GM23338 (cell line): ENCODE measurements at regions not wholly inside any gene's neighbourhood (a gene's known extent, or its start where the extent isn't known, plus 50 kb on each side); places are given as distances from the start of the nearest gene placed in this dataset.

ENCODE experiments used
- ATAC-seq: fragments of 200-7000 bp; cut with Tn5 transposase; 3 replicates; pipeline ENCODE4 v1.9.1; 2020
- DNase-seq: peaks from one replicate; pipeline ENCODE4 v3.0.0-alpha.2; 2015; ENCODE audit warnings: low spot score
- H2AFZ ChIP-seq: fragments of 200-600 bp; sonication (generic); 2 replicates; pipeline ENCODE4 v1.8.0; 2016; ENCODE audit warnings: antibody characterized with exemption, mild to moderate bottlenecking, moderate library complexity
- H3F3A ChIP-seq: fragments of 200-600 bp; sonication (generic); replicated peaks from 2 replicates; pipeline ENCODE4 v1.8.0; 2017; ENCODE audit warnings: antibody characterized with exemption, mixed run types, low read depth
- H3K27ac ChIP-seq: fragments of 200-600 bp; sonication (generic); 2 replicates; pipeline ENCODE4 v1.6.1; 2016; ENCODE audit warnings: low read depth
- H3K27me3 ChIP-seq: fragments of 200-600 bp; sonication (generic); 2 replicates; pipeline ENCODE4 v1.8.0; 2016; ENCODE audit warnings: mild to moderate bottlenecking, mixed run types, moderate library complexity; ENCODE audit not compliant: insufficient read depth
- H3K36me3 ChIP-seq: fragments of 200-600 bp; sonication (generic); 2 replicates; pipeline ENCODE4 v1.8.0; 2016; ENCODE audit warnings: mild to moderate bottlenecking; ENCODE audit not compliant: insufficient read depth
- H3K4me1 ChIP-seq: fragments of 200-600 bp; sonication (generic); 2 replicates; pipeline ENCODE4 v1.8.0; 2016; ENCODE audit warnings: mild to moderate bottlenecking, moderate library complexity; ENCODE audit not compliant: insufficient read depth
- H3K4me2 ChIP-seq: fragments of 200-600 bp; sonication (generic); 2 replicates; pipeline ENCODE4 v1.7.1; 2017; ENCODE audit warnings: mixed run types
- H3K4me3 ChIP-seq: fragments of 200-600 bp; sonication (generic); 2 replicates; pipeline ENCODE4 v1.6.1; 2016; ENCODE audit warnings: mixed run types
- H3K79me2 ChIP-seq: fragments of 200-600 bp; sonication (generic); replicated peaks from 2 replicates; pipeline ENCODE4 v1.8.0; 2017; ENCODE audit warnings: mild to moderate bottlenecking; ENCODE audit not compliant: insufficient read depth
- H3K9me2 ChIP-seq: fragments of 200-600 bp; sonication (generic); 2 replicates; pipeline ENCODE4 v1.8.0; 2017; ENCODE audit not compliant: insufficient read depth
- H4K20me1 ChIP-seq: fragments of 200-600 bp; sonication (generic); replicated peaks from 2 replicates; pipeline ENCODE4 v1.8.0; 2017; ENCODE audit warnings: mild to moderate bottlenecking; ENCODE audit not compliant: insufficient read depth
- H3K27ac Mint-ChIP-seq: 2 replicates; pipeline ENCODE4 v1.8.0; 2020; ENCODE audit warnings: inconsistent platforms, mild to moderate bottlenecking, moderate library complexity, mixed read lengths
- H3K27me3 Mint-ChIP-seq: 3 replicates; pipeline ENCODE4 v1.8.0; 2022; ENCODE audit warnings: low read depth, mild to moderate bottlenecking, moderate library complexity, mixed read lengths, inconsistent platforms; ENCODE audit not compliant: insufficient read depth, poor library complexity
- H3K36me3 Mint-ChIP-seq: 3 replicates; pipeline ENCODE4 v1.8.0; 2021; ENCODE audit warnings: low read depth, mild to moderate bottlenecking, inconsistent platforms, moderate library complexity, mixed read lengths
- H3K4me1 Mint-ChIP-seq: 3 replicates; pipeline ENCODE4 v1.8.0; 2020; ENCODE audit warnings: mild to moderate bottlenecking, inconsistent platforms, mixed read lengths
- H3K4me3 Mint-ChIP-seq: 3 replicates; pipeline ENCODE4 v1.8.0; 2021; ENCODE audit warnings: moderate library complexity, mild to moderate bottlenecking, inconsistent platforms, mixed read lengths
- H3K9me3 Mint-ChIP-seq: 3 replicates; pipeline ENCODE4 v1.8.0; 2020; ENCODE audit warnings: moderate library complexity, mild to moderate bottlenecking, inconsistent platforms, mixed read lengths
- CREB1 ChIP-seq: fragments of 250-450 bp; sonication (Bioruptor Pico); IDR thresholded peaks from 2 replicates; pipeline ENCODE4 v1.5.0; 2020; ENCODE audit warnings: low read depth, mild to moderate bottlenecking, moderate library complexity
- EZH2 ChIP-seq: fragments of 200-600 bp; sonication (generic); IDR thresholded peaks from one replicate; pipeline ENCODE4 v1.8.0; 2017; ENCODE audit warnings: antibody characterized with exemption, mild to moderate bottlenecking, low read depth; ENCODE audit not compliant: unreplicated experiment
- EZH2phosphoT487 ChIP-seq: fragments of 200-600 bp; sonication (generic); IDR thresholded peaks from one replicate; pipeline ENCODE4 v1.8.1; 2018; ENCODE audit warnings: antibody characterized with exemption; ENCODE audit not compliant: unreplicated experiment
- NANOG ChIP-seq: IDR thresholded peaks from 2 replicates; pipeline ENCODE4 v1.6.1; 2016; ENCODE audit warnings: antibody characterized with exemption, borderline replicate concordance
- STAT1 ChIP-seq: IDR thresholded peaks from one replicate; pipeline ENCODE4 v1.6.1; 2016; ENCODE audit warnings: antibody characterized with exemption; ENCODE audit not compliant: unreplicated experiment
- ZNF331 ChIP-seq: fragments of 250-450 bp; sonication (Bioruptor Pico); IDR thresholded peaks from 2 replicates; pipeline ENCODE4 v1.5.0; 2020; ENCODE audit warnings: low read depth, mild to moderate bottlenecking, moderate library complexity
- TF ChIP-seq, protein P1 (sequence below): IDR thresholded peaks from one replicate; pipeline ENCODE4 v1.6.1; 2018; ENCODE audit warnings: antibody characterized with exemption; ENCODE audit not compliant: unreplicated experiment
- TF ChIP-seq, protein P2 (sequence below), 2 experiments: fragments of 200-600 bp in 1 of 2; sonication (generic) in 1 of 2; conservative IDR thresholded peaks; 2 replicates each; pipeline versions ENCODE4 v1.5.1 to v1.6.1; 2016 to 2017; ENCODE audit warnings: antibody characterized with exemption in 2 of 2, low read depth in 2 of 2, mild to moderate bottlenecking in 2 of 2, moderate library complexity in 1 of 2
- TF ChIP-seq, protein P3 (sequence below): IDR thresholded peaks from 2 replicates; pipeline ENCODE4 v1.6.1; 2016; ENCODE audit warnings: antibody characterized with exemption

DNA sequence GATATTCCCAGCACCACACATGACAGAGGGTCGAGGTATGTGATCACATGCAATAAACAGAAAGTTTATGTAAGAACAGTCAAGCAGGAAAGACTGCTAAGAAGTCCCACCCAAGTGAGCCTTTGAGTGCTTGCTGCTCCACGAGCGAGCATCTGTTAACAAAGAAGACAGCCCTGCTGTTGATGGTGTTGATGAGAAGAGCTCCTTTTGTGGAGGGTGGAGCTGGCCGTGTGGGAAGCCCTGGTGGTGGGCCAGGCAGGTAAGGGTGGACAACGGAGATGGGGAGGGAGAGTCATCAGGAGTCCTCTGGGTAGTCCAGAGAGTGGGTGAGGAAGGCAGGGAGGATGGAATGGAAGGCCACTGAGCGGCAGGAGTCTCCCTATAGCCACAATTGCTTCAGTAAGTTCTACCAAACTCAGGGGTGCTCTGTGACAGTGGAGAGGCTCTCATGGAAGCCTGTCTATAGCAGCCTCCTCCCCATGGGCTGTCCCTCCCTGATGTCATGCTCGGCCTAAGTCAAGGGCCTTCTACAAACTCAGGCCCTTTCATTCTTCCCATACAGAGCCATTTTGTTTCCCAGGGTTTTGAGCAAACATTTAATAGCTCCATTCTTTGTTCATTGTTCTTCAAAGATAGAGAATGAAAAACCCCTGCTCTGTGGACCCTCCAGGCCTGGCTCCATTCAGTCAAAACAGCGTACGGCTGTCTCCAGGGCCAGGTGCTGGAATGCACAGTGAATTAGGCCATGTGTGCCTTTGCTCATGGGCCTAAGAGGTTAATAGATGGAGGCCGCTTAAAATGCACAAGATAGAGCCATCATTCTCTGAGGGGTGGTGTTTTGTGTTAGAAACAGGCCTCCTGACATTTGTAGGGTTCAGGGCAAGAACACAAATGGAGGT, 494.2 kb upstream of the RAB6C start (continued):
- TF ChIP-seq, protein P1, sequence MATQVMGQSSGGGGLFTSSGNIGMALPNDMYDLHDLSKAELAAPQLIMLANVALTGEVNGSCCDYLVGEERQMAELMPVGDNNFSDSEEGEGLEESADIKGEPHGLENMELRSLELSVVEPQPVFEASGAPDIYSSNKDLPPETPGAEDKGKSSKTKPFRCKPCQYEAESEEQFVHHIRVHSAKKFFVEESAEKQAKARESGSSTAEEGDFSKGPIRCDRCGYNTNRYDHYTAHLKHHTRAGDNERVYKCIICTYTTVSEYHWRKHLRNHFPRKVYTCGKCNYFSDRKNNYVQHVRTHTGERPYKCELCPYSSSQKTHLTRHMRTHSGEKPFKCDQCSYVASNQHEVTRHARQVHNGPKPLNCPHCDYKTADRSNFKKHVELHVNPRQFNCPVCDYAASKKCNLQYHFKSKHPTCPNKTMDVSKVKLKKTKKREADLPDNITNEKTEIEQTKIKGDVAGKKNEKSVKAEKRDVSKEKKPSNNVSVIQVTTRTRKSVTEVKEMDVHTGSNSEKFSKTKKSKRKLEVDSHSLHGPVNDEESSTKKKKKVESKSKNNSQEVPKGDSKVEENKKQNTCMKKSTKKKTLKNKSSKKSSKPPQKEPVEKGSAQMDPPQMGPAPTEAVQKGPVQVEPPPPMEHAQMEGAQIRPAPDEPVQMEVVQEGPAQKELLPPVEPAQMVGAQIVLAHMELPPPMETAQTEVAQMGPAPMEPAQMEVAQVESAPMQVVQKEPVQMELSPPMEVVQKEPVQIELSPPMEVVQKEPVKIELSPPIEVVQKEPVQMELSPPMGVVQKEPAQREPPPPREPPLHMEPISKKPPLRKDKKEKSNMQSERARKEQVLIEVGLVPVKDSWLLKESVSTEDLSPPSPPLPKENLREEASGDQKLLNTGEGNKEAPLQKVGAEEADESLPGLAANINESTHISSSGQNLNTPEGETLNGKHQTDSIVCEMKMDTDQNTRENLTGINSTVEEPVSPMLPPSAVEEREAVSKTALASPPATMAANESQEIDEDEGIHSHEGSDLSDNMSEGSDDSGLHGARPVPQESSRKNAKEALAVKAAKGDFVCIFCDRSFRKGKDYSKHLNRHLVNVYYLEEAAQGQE = no peak
- TF ChIP-seq EZH2 (no peak), EZH2phosphoT487 (no peak)
- TF ChIP-seq, protein P2, sequence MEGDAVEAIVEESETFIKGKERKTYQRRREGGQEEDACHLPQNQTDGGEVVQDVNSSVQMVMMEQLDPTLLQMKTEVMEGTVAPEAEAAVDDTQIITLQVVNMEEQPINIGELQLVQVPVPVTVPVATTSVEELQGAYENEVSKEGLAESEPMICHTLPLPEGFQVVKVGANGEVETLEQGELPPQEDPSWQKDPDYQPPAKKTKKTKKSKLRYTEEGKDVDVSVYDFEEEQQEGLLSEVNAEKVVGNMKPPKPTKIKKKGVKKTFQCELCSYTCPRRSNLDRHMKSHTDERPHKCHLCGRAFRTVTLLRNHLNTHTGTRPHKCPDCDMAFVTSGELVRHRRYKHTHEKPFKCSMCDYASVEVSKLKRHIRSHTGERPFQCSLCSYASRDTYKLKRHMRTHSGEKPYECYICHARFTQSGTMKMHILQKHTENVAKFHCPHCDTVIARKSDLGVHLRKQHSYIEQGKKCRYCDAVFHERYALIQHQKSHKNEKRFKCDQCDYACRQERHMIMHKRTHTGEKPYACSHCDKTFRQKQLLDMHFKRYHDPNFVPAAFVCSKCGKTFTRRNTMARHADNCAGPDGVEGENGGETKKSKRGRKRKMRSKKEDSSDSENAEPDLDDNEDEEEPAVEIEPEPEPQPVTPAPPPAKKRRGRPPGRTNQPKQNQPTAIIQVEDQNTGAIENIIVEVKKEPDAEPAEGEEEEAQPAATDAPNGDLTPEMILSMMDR (conservative IDR thresholded peaks at IDR 0.05; ENCODE audit: low read depth in 2 of 2) = no peak
- TF ChIP-seq, protein P3, sequence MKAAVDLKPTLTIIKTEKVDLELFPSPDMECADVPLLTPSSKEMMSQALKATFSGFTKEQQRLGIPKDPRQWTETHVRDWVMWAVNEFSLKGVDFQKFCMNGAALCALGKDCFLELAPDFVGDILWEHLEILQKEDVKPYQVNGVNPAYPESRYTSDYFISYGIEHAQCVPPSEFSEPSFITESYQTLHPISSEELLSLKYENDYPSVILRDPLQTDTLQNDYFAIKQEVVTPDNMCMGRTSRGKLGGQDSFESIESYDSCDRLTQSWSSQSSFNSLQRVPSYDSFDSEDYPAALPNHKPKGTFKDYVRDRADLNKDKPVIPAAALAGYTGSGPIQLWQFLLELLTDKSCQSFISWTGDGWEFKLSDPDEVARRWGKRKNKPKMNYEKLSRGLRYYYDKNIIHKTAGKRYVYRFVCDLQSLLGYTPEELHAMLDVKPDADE = no peak

DNA sequence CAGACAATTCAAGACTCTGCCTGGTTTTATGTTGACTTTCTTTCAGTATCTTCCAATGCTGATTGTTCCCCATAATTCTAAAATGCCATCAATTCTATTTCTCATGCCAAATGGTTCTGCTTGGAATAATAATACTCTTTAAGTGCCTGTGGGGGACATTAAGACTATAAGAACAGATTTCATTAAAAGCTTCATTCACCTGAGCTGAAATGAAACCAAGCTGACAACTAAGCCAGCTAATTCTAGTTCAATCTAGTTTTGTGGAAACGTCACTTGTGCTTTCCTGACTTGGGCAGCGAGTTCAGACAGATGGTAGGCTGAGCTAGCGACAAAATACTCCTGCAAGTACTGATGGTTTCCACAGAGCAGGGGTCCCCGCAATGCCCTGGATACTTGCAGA, 491.1 kb upstream of the RAB6C start:
- H3K9me3 Mint-ChIP-seq = no peaks in the 10 kb centered on the region
- Histone ChIP-seq H3K27me3 (no peaks in the 10 kb centered on the region), H3K4me3 (no peak overlapping the region), H3K9me2 (no peaks in the 10 kb centered on the region; the same call in none of the 2 replicates), H3K4me1 (no peaks in the 10 kb centered on the region), H3K79me2 (no peaks in the 10 kb centered on the region), H3K4me2 (no peak overlapping the region), H3F3A (no peaks in the 10 kb centered on the region), H3K27ac (no peak overlapping the region), H4K20me1 (no peaks in the 10 kb centered on the region), H3K36me3 (no peaks in the 10 kb centered on the region), H2AFZ (no peak overlapping the region)
- H3K27ac Mint-ChIP-seq = no peak overlapping the region
- peaks cover 3% of the 10 kb centered on the region for H3K27me3 Mint-ChIP-seq
- H3K36me3 Mint-ChIP-seq = no peaks in the 10 kb centered on the region
- H3K4me1 Mint-ChIP-seq = no peaks in the 10 kb centered on the region
- no peak overlapping the region for H3K4me3 Mint-ChIP-seq
- ATAC-seq (no peak), DNase-seq (no peak)
- TF ChIP-seq ZNF331 (CRISPR knock-in tag) (no peak), EZH2phosphoT487 (no peak), EZH2 (no peak), NANOG (no peak), CREB1 (CRISPR knock-in tag) (no peak), STAT1 (no peak)
- TF ChIP-seq, protein P1 = no peak
- TF ChIP-seq, protein P2 (conservative IDR thresholded peaks at IDR 0.05; ENCODE audit: low read depth in 2 of 2) = no peak
